ACC112 (cell line): ENCODE measurements at regions not wholly inside any gene's neighbourhood (a gene's known extent, or its start where the extent isn't known, plus 50 kb on each side); places are given as distances from the start of the nearest gene placed in this dataset.

Experiments
- H2AFZ ChIP-seq: fragments of 200-600 bp; sonication (generic); one replicate; pipeline ENCODE4 v1.6.0; 2017; ENCODE audit warnings: antibody characterized with exemption, low read length; ENCODE audit not compliant: unreplicated experiment
- H3K27ac ChIP-seq: fragments of 200-600 bp; sonication (generic); 2 replicates; pipeline ENCODE4 v1.5.1; 2014; ENCODE audit warnings: low read depth, mild to moderate bottlenecking, antibody characterized with exemption, low read length, moderate library complexity
- H3K27me3 ChIP-seq: fragments of 200-600 bp; sonication (generic); 2 replicates; pipeline ENCODE4 v1.6.1; 2014; ENCODE audit warnings: mild to moderate bottlenecking, antibody characterized with exemption, low read length, moderate library complexity, mixed read lengths; ENCODE audit not compliant: insufficient read depth
- H3K36me3 ChIP-seq: fragments of 200-600 bp; sonication (generic); 2 replicates; pipeline ENCODE4 v1.6.1; 2016; ENCODE audit warnings: mild to moderate bottlenecking, antibody characterized with exemption, low read length, moderate library complexity, mixed read lengths; ENCODE audit not compliant: insufficient read depth
- H3K4me1 ChIP-seq: fragments of 200-600 bp; sonication (generic); one replicate; pipeline ENCODE4 v1.6.1; 2016; ENCODE audit warnings: low read length, mixed read lengths; ENCODE audit not compliant: insufficient read depth, unreplicated experiment, control insufficient read depth
- H3K4me3 ChIP-seq: fragments of 200-600 bp; sonication (generic); 2 replicates; pipeline ENCODE4 v1.5.1; 2014; ENCODE audit warnings: mild to moderate bottlenecking, low read depth, low read length
- H3K79me2 ChIP-seq: fragments of 200-600 bp; sonication (generic); one replicate; pipeline ENCODE4 v1.6.0; 2016; ENCODE audit warnings: low read length; ENCODE audit not compliant: control insufficient read depth, unreplicated experiment, insufficient read depth

DNA sequence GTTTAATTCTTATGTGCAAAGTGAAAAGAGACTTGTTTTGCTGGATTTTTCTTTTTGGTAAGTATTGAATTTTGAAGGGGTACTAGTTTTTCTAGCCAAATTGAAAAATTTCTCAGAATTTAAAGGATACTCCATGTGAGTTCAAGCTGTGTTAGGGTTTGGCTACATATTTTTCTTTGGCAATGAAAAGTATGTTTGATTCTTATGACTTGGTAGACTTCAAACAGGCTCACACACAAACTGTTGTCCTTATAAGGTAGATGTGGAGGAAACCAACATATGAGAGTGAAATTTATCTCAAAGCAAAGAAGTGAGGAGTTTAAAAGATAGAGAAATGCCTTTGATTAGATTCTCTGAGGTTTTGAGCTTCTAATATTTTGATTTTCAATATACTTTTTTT, 356.7 kb downstream of the BCKDHB start:
- Histone ChIP-seq H3K27me3 (no peaks in the 10 kb centered on the region), H3K79me2 (no peaks in the 10 kb centered on the region)

GRCh38 chr6:80460257-80460865, 353.9 kb downstream of the BCKDHB start:
- Histone ChIP-seq H3K27ac (no peak overlapping the region), H3K36me3 (no peaks in the 10 kb centered on the region), H3K4me3 (no peak overlapping the region), H2AFZ (no peak overlapping the region), H3K79me2 (no peaks in the 10 kb centered on the region), H3K4me1 (peaks cover 25% of the 10 kb centered on the region), H3K27me3 (no peaks in the 10 kb centered on the region)

More for the DNA sequence above, 356.7 kb downstream of the BCKDHB start:
- Histone ChIP-seq H2AFZ (no peak overlapping the region), H3K36me3 (no peaks in the 10 kb centered on the region), H3K4me1 (peaks cover 6% of the 10 kb centered on the region), H3K27ac (no peak overlapping the region), H3K4me3 (no peak overlapping the region)

DNA sequence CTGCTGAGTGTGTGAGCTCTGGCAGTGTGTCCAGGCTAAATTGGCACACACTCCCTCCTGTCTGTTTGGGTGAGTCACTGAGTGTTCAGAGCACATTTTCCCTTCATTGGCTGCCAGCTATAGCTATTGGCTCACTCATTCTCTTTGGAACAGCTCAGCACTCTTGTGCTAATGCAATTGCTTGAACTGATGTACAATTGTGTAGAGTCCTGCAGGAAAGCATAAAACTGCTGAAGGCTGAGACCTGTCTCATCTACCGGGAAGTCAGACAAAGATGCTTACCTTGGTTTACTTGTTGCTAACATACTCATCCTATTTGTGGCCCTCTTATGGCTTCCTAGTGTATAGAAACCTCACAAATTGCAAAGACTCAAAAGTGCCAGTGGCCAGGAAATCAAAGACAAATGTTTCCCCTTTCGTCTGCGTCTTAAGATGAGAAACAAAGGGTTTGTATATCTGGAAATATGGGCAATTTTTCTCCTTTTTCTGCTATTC, 351.0 kb downstream of the BCKDHB start:
- Histone ChIP-seq H3K36me3 (no peaks in the 10 kb centered on the region), H3K27me3 (no peaks in the 10 kb centered on the region), H3K4me3 (no peak overlapping the region), H3K79me2 (no peaks in the 10 kb centered on the region), H3K27ac (no peak overlapping the region), H3K4me1 (peaks cover 44% of the 10 kb centered on the region), H2AFZ (no peak overlapping the region)

GRCh38 chr6:80456724-80457438, 350.4 kb downstream of the BCKDHB start:
- H3K79me2 ChIP-seq: no peaks in the 10 kb centered on the region
- H3K4me3 ChIP-seq: no peak overlapping the region
- H3K36me3 ChIP-seq: no peaks in the 10 kb centered on the region
- no peaks in the 10 kb centered on the region for H3K27me3 ChIP-seq
- no peak overlapping the region for H3K27ac ChIP-seq
- H2AFZ ChIP-seq: no peak overlapping the region
- peaks cover 44% of the 10 kb centered on the region for H3K4me1 ChIP-seq

- H3K79me2 ChIP-seq: no peaks in the 10 kb centered on the region
- H3K36me3 ChIP-seq: no peaks in the 10 kb centered on the region
- peak overlapping the region; percentile 31 for H3K27ac ChIP-seq
- H3K27me3 ChIP-seq: no peaks in the 10 kb centered on the region
- peaks cover 43% of the 10 kb centered on the region for H3K4me1 ChIP-seq
- no peak overlapping the region for H2AFZ ChIP-seq
- H3K4me3 ChIP-seq: no peak overlapping the region
Measured at GRCh38 chr6:80454661-80455365, 348.3 kb downstream of the BCKDHB start.

DNA sequence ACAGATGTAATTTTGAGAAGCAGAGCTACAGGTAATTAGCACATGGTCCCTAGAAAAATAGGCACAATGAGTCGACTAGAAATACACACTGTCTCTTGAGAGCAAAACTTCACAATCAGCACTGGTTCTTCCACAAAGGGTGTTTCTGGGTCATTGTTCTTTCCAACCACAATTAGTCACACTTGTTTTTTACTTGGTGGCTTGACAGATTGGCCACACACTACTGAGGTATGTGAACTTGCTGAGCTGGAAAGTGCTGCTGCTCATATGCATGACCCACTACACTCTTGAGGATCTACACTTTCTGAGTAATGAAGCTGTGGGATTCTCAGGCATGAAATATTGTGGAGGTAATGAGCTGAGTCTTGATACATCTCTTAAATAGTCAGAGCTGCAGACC, 347.7 kb downstream of the BCKDHB start:
- Histone ChIP-seq H3K27ac (peak overlapping the region; percentile 31), H3K27me3 (no peaks in the 10 kb centered on the region)

DNA sequence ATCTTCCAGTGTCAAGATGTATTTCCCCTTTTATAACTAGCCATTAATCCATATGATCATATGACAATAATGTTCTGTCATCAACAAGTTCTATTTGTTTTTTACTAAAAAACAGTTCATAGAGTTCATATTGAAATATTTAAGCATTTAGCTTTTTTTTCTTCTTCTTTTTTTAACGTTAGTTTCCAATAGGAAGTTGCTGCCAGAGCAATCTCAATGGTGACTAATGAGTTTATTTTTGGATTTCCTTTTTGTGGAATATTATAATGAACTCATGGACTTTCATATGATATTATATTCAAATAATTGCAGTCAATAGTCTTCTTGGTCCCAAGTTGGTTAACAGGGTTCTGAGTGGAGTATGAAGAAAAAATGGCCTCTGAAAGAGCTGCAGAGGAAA, 343.3 kb downstream of the BCKDHB start:
- Histone ChIP-seq H3K79me2 (no peaks in the 10 kb centered on the region), H2AFZ (no peak overlapping the region), H3K27ac (no peak overlapping the region), H3K4me3 (no peak overlapping the region), H3K4me1 (peaks cover 20% of the 10 kb centered on the region), H3K27me3 (no peaks in the 10 kb centered on the region), H3K36me3 (no peaks in the 10 kb centered on the region)

More for the DNA sequence above, 347.7 kb downstream of the BCKDHB start:
- no peaks in the 10 kb centered on the region for H3K36me3 ChIP-seq
- 0 out of 2 replicates have a peak overlapping the region, but pooled peaks have one; percentile 0 for H3K4me3 ChIP-seq
- H3K79me2 ChIP-seq: no peaks in the 10 kb centered on the region
- H3K4me1 ChIP-seq: peaks cover 47% of the 10 kb centered on the region
- H2AFZ ChIP-seq: no peak overlapping the region

DNA sequence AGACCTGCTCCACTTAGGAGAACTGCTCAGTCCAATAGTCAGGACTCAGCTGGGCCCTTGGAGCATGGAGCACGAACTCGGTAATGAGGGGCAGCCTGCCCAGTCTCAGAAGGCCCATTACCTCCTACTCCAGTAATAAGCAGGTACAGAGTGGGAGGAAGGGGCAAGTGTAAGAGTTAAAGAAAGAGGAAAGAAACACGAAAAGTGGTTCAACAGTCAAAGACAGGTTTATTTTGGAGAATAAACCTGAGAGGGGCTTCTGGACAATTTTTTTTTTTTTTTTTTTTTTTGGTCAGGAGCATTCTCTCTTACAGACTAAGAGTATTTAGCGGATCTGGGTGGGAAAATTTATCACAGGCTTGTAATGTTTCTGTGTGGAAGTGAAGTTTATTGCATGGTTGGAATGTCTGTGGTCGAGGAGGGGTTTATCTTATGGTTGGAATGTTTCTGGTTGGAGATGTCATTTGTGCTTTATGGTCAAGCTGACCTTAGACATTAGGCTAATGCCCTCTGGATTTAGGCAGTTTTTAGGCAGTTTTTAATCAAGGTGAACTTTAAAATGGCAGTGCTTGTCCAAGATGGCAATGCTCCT, 340.1 kb downstream of the BCKDHB start:
- peaks cover 6% of the 10 kb centered on the region for H3K4me1 ChIP-seq
- no peaks in the 10 kb centered on the region for H3K36me3 ChIP-seq
- no peaks in the 10 kb centered on the region for H3K79me2 ChIP-seq
- no peak overlapping the region for H2AFZ ChIP-seq
- H3K27me3 ChIP-seq: no peaks in the 10 kb centered on the region
- H3K27ac ChIP-seq: no peak overlapping the region
- H3K4me3 ChIP-seq: no peak overlapping the region

DNA sequence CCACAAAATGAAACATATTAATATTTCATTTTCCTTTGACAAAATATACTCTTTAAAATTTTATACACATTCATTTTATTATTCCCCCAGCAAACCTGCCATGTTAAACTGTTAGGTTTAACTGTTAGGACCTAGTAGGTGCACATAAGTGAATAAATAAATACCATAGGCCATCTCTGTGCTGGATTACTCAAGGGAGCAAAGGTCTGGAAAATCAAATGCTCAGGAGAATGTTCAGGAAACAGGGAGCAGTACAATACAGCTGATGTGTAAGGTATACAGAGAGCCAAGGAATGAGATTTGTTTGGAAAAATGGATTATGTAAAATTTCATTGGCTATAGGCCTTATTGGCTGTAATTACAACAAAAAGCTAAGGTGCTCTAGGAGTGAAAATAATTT, 339.3 kb downstream of the BCKDHB start:
- H3K36me3 ChIP-seq: no peaks in the 10 kb centered on the region
- H3K27ac ChIP-seq: no peak overlapping the region
- H3K79me2 ChIP-seq: no peaks in the 10 kb centered on the region
- no peak overlapping the region for H2AFZ ChIP-seq
- H3K4me3 ChIP-seq: no peak overlapping the region
- peaks cover 6% of the 10 kb centered on the region for H3K4me1 ChIP-seq
- H3K27me3 ChIP-seq: no peaks in the 10 kb centered on the region

DNA sequence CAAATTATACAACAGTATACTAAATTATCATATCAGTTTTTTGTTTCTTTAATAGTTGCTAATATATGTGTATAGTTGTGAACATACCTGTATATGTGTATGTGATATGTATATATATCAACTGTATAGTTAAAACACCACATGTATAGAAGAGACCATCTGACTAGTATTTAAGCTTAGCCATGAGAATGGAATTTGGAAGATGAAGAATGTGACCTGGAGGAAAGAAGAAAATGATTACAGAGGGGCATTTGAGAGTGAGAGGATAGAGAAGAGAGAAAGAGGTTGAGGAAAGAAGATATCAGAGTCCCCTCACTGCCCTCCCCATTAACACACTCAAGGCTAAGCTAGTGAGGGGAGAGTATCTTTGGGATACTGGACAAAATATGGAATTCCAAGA, 335.9 kb downstream of the BCKDHB start:
- H3K27ac ChIP-seq: no peak overlapping the region
- H2AFZ ChIP-seq: no peak overlapping the region
- no peaks in the 10 kb centered on the region for H3K36me3 ChIP-seq
- no peaks in the 10 kb centered on the region for H3K27me3 ChIP-seq
- no peaks in the 10 kb centered on the region for H3K79me2 ChIP-seq
- H3K4me3 ChIP-seq: no peak overlapping the region
- peaks cover 31% of the 10 kb centered on the region for H3K4me1 ChIP-seq
